GM12878 (cell line): ENCODE measurements at regions not wholly inside any gene's neighbourhood (a gene's known extent, or its start where the extent isn't known, plus 50 kb on each side); places are given as distances from the start of the nearest gene placed in this dataset.

Source experiments
- ATAC-seq: fragments of 200-7000 bp; cut with Tn5 transposase; 3 replicates; pipeline ENCODE4 v1.9.1; 2020; ENCODE audit warnings: mild to moderate bottlenecking, moderate library complexity
- BruUV-seq: library from RNA; stranded (reverse); fragments of 400-500 nt; replicated peaks from 2 replicates; lab custom pipeline; 2021; lab: Mats Ljungman, UMichigan
- CTCF ChIA-PET: fragments of 300-600 bp; sonication (Branson Sonifier 250); formaldehyde crosslinking; extraction: SDS; loops from one replicate; lab custom pipeline; 2021; ENCODE audit warnings: inconsistent platforms; lab: Yijun Ruan, JAX
- POLR2A ChIA-PET: fragments of 350-600 bp; formaldehyde crosslinking; extraction: SDS; loops from one replicate; lab custom pipeline; 2021; ENCODE audit warnings: inconsistent platforms; lab: Charles Lee
- RAD21 ChIA-PET: fragments of 300-600 bp; sonication (Branson Sonifier 250); formaldehyde crosslinking; loops from one replicate; lab custom pipeline; 2023; ENCODE audit warnings: antibody characterized with exemption; ENCODE audit not compliant: unreplicated experiment; lab: Charles Lee
- SMC1A ChIA-PET: fragments of 300-600 bp; sonication (Branson Sonifier 250); formaldehyde crosslinking; loops from one replicate; lab custom pipeline; 2023; ENCODE audit not compliant: unreplicated experiment, uncharacterized antibody; lab: Charles Lee
- DNase-seq: peaks from one replicate; pipeline ENCODE4 v3.0.0-alpha.2; 2011; ENCODE audit warnings: low read depth, low spot score
- FAIRE-seq: peaks from 3 replicates; lab custom pipeline; 2011; peaks lifted over from hg19 to GRCh38; lab: Jason Lieb, UNC
- H2AFZ ChIP-seq: 2 replicates; pipeline ENCODE4 v1.6.0; 2011; ENCODE audit warnings: low read depth, low read length, control low read depth; ENCODE audit not compliant: control insufficient read depth
- H3K27ac ChIP-seq: 2 replicates; pipeline ENCODE4 v1.5.1; 2011; ENCODE audit warnings: control low read depth; ENCODE audit not compliant: control insufficient read depth, insufficient read depth
- H3K27me3 ChIP-seq, 2 experiments: replicated peaks in 1 of 2; 2 replicates each; pipeline versions ENCODE4 v1.6.0 to v1.6.1; 2011; ENCODE audit warnings: low read length in 1 of 2; ENCODE audit not compliant: control insufficient read depth in 2 of 2, insufficient read depth in 2 of 2
- H3K36me3 ChIP-seq, 2 experiments: 2 replicates each; pipeline ENCODE4 v1.5.1; 2011; ENCODE audit warnings: low read length in 1 of 2; ENCODE audit not compliant: control insufficient read depth in 2 of 2, insufficient read depth in 2 of 2
- H3K4me1 ChIP-seq: 2 replicates; pipeline ENCODE4 v1.6.1; 2011; ENCODE audit warnings: mild to moderate bottlenecking, low read length, moderate library complexity, mixed read lengths; ENCODE audit not compliant: control insufficient read depth, insufficient read depth
- H3K4me2 ChIP-seq: 2 replicates; pipeline ENCODE4 v1.6.0; 2011; ENCODE audit warnings: control low read depth; ENCODE audit not compliant: control insufficient read depth, insufficient read depth
- H3K4me3 ChIP-seq: fragments of 200-600 bp; sonication (generic); 2 replicates; pipeline ENCODE4 v1.5.1; 2016
- H3K79me2 ChIP-seq: 2 replicates; pipeline ENCODE4 v1.6.0; 2011; ENCODE audit warnings: low read length; ENCODE audit not compliant: control insufficient read depth, insufficient read depth
- H3K9ac ChIP-seq: 2 replicates; pipeline ENCODE4 v1.8.0; 2011; ENCODE audit warnings: low read length, control low read depth, mixed read lengths; ENCODE audit not compliant: control insufficient read depth, insufficient read depth
- H3K9me3 ChIP-seq: replicated peaks from 3 replicates; pipeline ENCODE4 v1.5.1; 2011; ENCODE audit warnings: mild to moderate bottlenecking, low read length; ENCODE audit not compliant: control insufficient read depth, insufficient read depth
- H4K20me1 ChIP-seq: 2 replicates; pipeline ENCODE4 v1.6.0; 2011; ENCODE audit not compliant: control insufficient read depth, insufficient read depth
- BMI1 ChIP-seq: fragments of 450-650 bp; IDR thresholded peaks from 2 replicates; pipeline ENCODE4 v1.6.1; 2016; ENCODE audit warnings: mild to moderate bottlenecking, moderate library complexity, borderline replicate concordance
- HDAC2 ChIP-seq: fragments of 200-600 bp; sonication (generic); IDR thresholded peaks from 2 replicates; pipeline ENCODE4 v1.6.1; 2017
- MXI1 ChIP-seq: fragments of 150-350 bp; IDR thresholded peaks from 2 replicates; pipeline ENCODE4 v1.6.1; 2011; ENCODE audit warnings: low read depth, mild to moderate bottlenecking, inconsistent platforms, low read length, improper control_type of control experiment
- NR2C2 ChIP-seq: IDR thresholded peaks from 2 replicates; pipeline ENCODE4 v1.6.1; 2011; ENCODE audit warnings: borderline replicate concordance, low read depth; ENCODE audit not compliant: control insufficient read depth, insufficient read length
- RAD21 ChIP-seq: IDR thresholded peaks from 2 replicates; pipeline ENCODE4 v1.6.1; 2011; ENCODE audit warnings: mild to moderate bottlenecking, low read depth, low read length, moderate library complexity; ENCODE audit not compliant: insufficient read depth
- RAD51 ChIP-seq: fragments of 450-650 bp; IDR thresholded peaks from 2 replicates; pipeline ENCODE4 v1.6.1; 2016; ENCODE audit warnings: moderate library complexity, mild to moderate bottlenecking, inconsistent platforms
- TAF1 ChIP-seq: IDR thresholded peaks from 2 replicates; pipeline ENCODE4 v1.6.1; 2011; ENCODE audit warnings: mild to moderate bottlenecking, low read depth, low read length, borderline replicate concordance
- ZNF274 ChIP-seq: IDR thresholded peaks from one replicate; pipeline ENCODE4 v1.8.0; 2011; ENCODE audit not compliant: insufficient read length, insufficient read depth
- WGBS: methylation state at CpG from one replicate; pipeline ENCODE4 v1.1.6; 2016; ENCODE audit warnings: low lambda C conversion rate; ENCODE audit not compliant: insufficient replicate concordance, insufficient coverage; ENCODE audit errors: missing lambda C conversion rate; 5-methylcytosine and 5-hydroxymethylcytosine counted together
- in situ Hi-C: fragments of 300-500 bp; cut with MboI; formaldehyde crosslinking; loops from 9 replicates; pipeline ENCODE4 v1.14.3; 2018; ENCODE audit warnings: mixed read lengths
- intact Hi-C: fragments of 100-400 bp; cut with micrococcal nuclease; formaldehyde crosslinking; loops from one replicate; pipeline ENCODE4 v1.14.2; 2022; ENCODE audit not compliant: unreplicated experiment
- TF ChIP-seq, protein P1 (sequence below): fragments of 150-350 bp; IDR thresholded peaks from 2 replicates; pipeline ENCODE4 v1.6.1; 2016; ENCODE audit warnings: low read depth, low read length
- TF ChIP-seq, protein P2 (sequence below), 3 experiments: IDR thresholded peaks in 2 of 3; conservative IDR thresholded peaks in 1 of 3; 2 replicates each; pipeline ENCODE4 v1.5.1; 2011; ENCODE audit warnings: low read depth in 3 of 3, low read length in 3 of 3, mild to moderate bottlenecking in 3 of 3, control low read depth in 2 of 3, moderate library complexity in 2 of 3, inconsistent platforms in 1 of 3, mixed read lengths in 1 of 3; ENCODE audit not compliant: control insufficient read depth in 2 of 3, insufficient read depth in 1 of 3; ENCODE audit errors: extremely low read depth in 1 of 3

DNA sequence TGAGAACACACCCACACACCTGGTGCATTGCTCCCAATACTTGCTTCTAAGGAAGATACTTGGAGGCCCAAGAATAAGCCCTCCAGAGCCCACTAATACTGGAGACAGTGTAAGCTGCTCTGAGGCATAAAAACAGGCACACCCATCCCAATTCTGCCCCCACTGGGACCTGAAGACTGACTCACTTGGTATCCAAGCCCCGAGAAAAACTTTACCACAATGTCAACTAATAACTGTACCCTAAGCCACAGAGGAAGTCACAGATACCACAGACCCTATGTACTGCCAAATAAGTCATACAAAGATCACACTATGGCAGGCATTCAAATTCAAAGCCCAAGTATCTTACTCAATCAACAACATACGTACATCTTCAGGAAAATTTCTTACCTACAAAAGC is 398.2 kb upstream of the SPANXN1 start:
- H3K9ac ChIP-seq = no peak overlapping the region
- RAD21 ChIA-PET = no interaction called here
- no peaks in the 10 kb centered on the region for H3K79me2 ChIP-seq
- intact Hi-C loops (no loop called here), in situ Hi-C loops (no loop called here)
- H3K4me3 ChIP-seq = no peak overlapping the region
- FAIRE-seq (no peak), DNase-seq (no peak), ATAC-seq (no peak)
- TF ChIP-seq RAD51 (no peak), BMI1 (no peak), MXI1 (no peak), TAF1 (no peak), ZNF274 (no peak), NR2C2 (no peak), HDAC2 (no peak)
- no peak overlapping the region for H2AFZ ChIP-seq
- H4K20me1 ChIP-seq = no peaks in the 10 kb centered on the region
- SMC1A ChIA-PET = no interaction called here
- 0% methylated on average over 2 of the region's 2 CpGs for WGBS
- H3K36me3 ChIP-seq = no peaks in the 10 kb centered on the region
- no peaks in the 10 kb centered on the region for H3K27me3 ChIP-seq
- POLR2A ChIA-PET = no interaction called here
- no peak overlapping the region for H3K4me2 ChIP-seq
- no peak overlapping the region for H3K27ac ChIP-seq
- no peaks in the 10 kb centered on the region for H3K4me1 ChIP-seq
- no TSS peak for BruUV-seq
- CTCF ChIA-PET = interaction anchor here (1.0 kb wide), 1 partner anchor 283 kb away, joined by 3 read pairs; no protein-coding TSS in a partner anchor
- no peaks in the 10 kb centered on the region; the same call in 2 of the 3 replicates for H3K9me3 ChIP-seq

GRCh38 chrX:144896323-144896722 is 351.0 kb upstream of the SPANXN1 start:
- peak; percentile 66; the same call in 2 of the 3 replicates for ATAC-seq
- ChIA-PET SMC1A (interaction anchor here (0.8 to 0.9 kb wide), 2 partner anchors 12 to 54 kb away, joined by 3 to 4 read pairs; no protein-coding TSS in a partner anchor), CTCF (interaction anchor here (1.0 kb wide), 3 partner anchors 9 to 329 kb away, joined by 3 to 4 read pairs (median 4); no protein-coding TSS in a partner anchor), RAD21 (no interaction called here), POLR2A (no interaction called here)
- Histone ChIP-seq H3K4me2 (no peak overlapping the region), H3K36me3 (no peaks in the 10 kb centered on the region), H3K4me1 (no peaks in the 10 kb centered on the region), H2AFZ (no peak overlapping the region), H3K9me3 (no peaks in the 10 kb centered on the region), H3K4me3 (no peak overlapping the region), H3K79me2 (no peaks in the 10 kb centered on the region), H3K27me3 (no peaks in the 10 kb centered on the region), H3K9ac (no peak overlapping the region), H4K20me1 (no peaks in the 10 kb centered on the region), H3K27ac (no peak overlapping the region)
- TF ChIP-seq, protein P1, sequence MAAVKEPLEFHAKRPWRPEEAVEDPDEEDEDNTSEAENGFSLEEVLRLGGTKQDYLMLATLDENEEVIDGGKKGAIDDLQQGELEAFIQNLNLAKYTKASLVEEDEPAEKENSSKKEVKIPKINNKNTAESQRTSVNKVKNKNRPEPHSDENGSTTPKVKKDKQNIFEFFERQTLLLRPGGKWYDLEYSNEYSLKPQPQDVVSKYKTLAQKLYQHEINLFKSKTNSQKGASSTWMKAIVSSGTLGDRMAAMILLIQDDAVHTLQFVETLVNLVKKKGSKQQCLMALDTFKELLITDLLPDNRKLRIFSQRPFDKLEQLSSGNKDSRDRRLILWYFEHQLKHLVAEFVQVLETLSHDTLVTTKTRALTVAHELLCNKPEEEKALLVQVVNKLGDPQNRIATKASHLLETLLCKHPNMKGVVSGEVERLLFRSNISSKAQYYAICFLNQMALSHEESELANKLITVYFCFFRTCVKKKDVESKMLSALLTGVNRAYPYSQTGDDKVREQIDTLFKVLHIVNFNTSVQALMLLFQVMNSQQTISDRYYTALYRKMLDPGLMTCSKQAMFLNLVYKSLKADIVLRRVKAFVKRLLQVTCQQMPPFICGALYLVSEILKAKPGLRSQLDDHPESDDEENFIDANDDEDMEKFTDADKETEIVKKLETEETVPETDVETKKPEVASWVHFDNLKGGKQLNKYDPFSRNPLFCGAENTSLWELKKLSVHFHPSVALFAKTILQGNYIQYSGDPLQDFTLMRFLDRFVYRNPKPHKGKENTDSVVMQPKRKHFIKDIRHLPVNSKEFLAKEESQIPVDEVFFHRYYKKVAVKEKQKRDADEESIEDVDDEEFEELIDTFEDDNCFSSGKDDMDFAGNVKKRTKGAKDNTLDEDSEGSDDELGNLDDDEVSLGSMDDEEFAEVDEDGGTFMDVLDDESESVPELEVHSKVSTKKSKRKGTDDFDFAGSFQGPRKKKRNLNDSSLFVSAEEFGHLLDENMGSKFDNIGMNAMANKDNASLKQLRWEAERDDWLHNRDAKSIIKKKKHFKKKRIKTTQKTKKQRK = no peak
- TF ChIP-seq, protein P2, sequence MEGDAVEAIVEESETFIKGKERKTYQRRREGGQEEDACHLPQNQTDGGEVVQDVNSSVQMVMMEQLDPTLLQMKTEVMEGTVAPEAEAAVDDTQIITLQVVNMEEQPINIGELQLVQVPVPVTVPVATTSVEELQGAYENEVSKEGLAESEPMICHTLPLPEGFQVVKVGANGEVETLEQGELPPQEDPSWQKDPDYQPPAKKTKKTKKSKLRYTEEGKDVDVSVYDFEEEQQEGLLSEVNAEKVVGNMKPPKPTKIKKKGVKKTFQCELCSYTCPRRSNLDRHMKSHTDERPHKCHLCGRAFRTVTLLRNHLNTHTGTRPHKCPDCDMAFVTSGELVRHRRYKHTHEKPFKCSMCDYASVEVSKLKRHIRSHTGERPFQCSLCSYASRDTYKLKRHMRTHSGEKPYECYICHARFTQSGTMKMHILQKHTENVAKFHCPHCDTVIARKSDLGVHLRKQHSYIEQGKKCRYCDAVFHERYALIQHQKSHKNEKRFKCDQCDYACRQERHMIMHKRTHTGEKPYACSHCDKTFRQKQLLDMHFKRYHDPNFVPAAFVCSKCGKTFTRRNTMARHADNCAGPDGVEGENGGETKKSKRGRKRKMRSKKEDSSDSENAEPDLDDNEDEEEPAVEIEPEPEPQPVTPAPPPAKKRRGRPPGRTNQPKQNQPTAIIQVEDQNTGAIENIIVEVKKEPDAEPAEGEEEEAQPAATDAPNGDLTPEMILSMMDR (IDR thresholded peaks at IDR 0.05 in 2 of 3, conservative IDR thresholded peaks at IDR 0.05 in 1 of 3; ENCODE audit: control insufficient read depth in 2 of 3, extremely low read depth in 1 of 3, insufficient read depth in 1 of 3, low read depth in 3 of 3, low read length in 3 of 3) = peak; percentile 9 to 27 (median 23); a peak in 3 of 6 replicates
- peak; percentile 23; the same call in 1 of the 2 replicates for TF ChIP-seq RAD21
- BruUV-seq = no TSS peak
- intact Hi-C loops (no loop called here), in situ Hi-C loops (no loop called here)
- no peak for DNase-seq
- no peak for FAIRE-seq
